H1 (cell line): ENCODE measurements at regions not wholly inside any gene's neighbourhood (a gene's known extent, or its start where the extent isn't known, plus 50 kb on each side); places are given as distances from the start of the nearest gene placed in this dataset.

ENCODE experiments used
- CTCF ChIA-PET: fragments of 300-600 bp; sonication (Branson Sonifier 250); formaldehyde crosslinking; loops from one replicate; lab custom pipeline; 2021; ENCODE audit not compliant: partially characterized antibody; lab: Charles Lee
- POLR2A ChIA-PET: fragments of 300-600 bp; sonication (Branson Sonifier 250); formaldehyde crosslinking; loops from one replicate; lab custom pipeline; 2021; ENCODE audit warnings: inconsistent platforms; ENCODE audit not compliant: partially characterized antibody; lab: Charles Lee
- DNase-seq, 2 experiments: peaks; one replicate each; pipeline versions ENCODE4 v3.0.0 to v3.0.0-alpha.2; 2010 to 2022; ENCODE audit warnings: low spot score in 2 of 2, low read depth in 1 of 2, mixed read lengths in 1 of 2
- FAIRE-seq: peaks from 2 replicates; lab custom pipeline; 2011; peaks lifted over from hg19 to GRCh38; lab: Jason Lieb, UNC
- H2AFZ ChIP-seq: 2 replicates; pipeline ENCODE4 v1.8.1; 2012; ENCODE audit warnings: low read length, inconsistent platforms
- H2AK5ac ChIP-seq: 2 replicates; pipeline ENCODE4 v1.6.1; 2013; ENCODE audit warnings: low read depth, low read length
- H2BK120ac ChIP-seq: replicated peaks from 2 replicates; pipeline ENCODE3; 2013; ENCODE audit warnings: low read depth, low read length, inconsistent platforms
- H2BK12ac ChIP-seq: 2 replicates; pipeline ENCODE4 v1.6.1; 2013; ENCODE audit warnings: low read depth, low read length
- H2BK15ac ChIP-seq: 2 replicates; pipeline ENCODE4 v1.6.1; 2013; ENCODE audit warnings: low read length
- H2BK20ac ChIP-seq: 2 replicates; pipeline ENCODE4 v1.6.1; 2013; ENCODE audit warnings: low read length
- H2BK5ac ChIP-seq: 2 replicates; pipeline ENCODE4 v1.6.1; 2013; ENCODE audit warnings: low read depth, low read length
- H3K14ac ChIP-seq: 2 replicates; pipeline ENCODE4 v1.6.1; 2013; ENCODE audit warnings: inconsistent platforms; ENCODE audit not compliant: insufficient read length
- H3K18ac ChIP-seq: 2 replicates; pipeline ENCODE4 v1.6.1; 2013; ENCODE audit warnings: low read length; ENCODE audit errors: extremely low read depth
- H3K23ac ChIP-seq: 2 replicates; pipeline ENCODE4 v1.6.1; 2013; ENCODE audit warnings: inconsistent platforms; ENCODE audit not compliant: insufficient read length
- H3K23me2 ChIP-seq: 2 replicates; pipeline ENCODE4 v1.6.1; 2013; ENCODE audit warnings: low read depth, low read length
- H3K27ac ChIP-seq: 2 replicates; pipeline ENCODE4 v1.6.1; 2011; ENCODE audit warnings: low read depth, low read length, inconsistent platforms
- H3K27me3 ChIP-seq, 4 experiments: replicated peaks in 1 of 4; 1 replicate in 1 of 4; 2 replicates in 3 of 4; pipeline versions ENCODE4 v1.6.1 to v1.8.1; 2011 to 2013; ENCODE audit warnings: low read length in 3 of 4, mild to moderate bottlenecking in 3 of 4, inconsistent platforms in 2 of 4, mixed read lengths in 2 of 4, moderate library complexity in 1 of 4; ENCODE audit not compliant: control insufficient read depth in 3 of 4, insufficient read depth in 3 of 4; ENCODE audit errors: extremely low read depth in 1 of 4
- H3K36me3 ChIP-seq, 4 experiments: 2 replicates each; pipeline versions ENCODE4 v1.6.1 to v1.8.1; 2011 to 2013; ENCODE audit warnings: mild to moderate bottlenecking in 4 of 4, low read length in 3 of 4, moderate library complexity in 2 of 4, control low read depth in 1 of 4, inconsistent platforms in 1 of 4; ENCODE audit not compliant: insufficient read depth in 4 of 4, control insufficient read depth in 2 of 4
- H3K4ac ChIP-seq: replicated peaks from 2 replicates; pipeline ENCODE3; 2013; ENCODE audit warnings: low read length, low read depth, mixed read lengths, inconsistent platforms; ENCODE audit not compliant: insufficient read length
- H3K4me1 ChIP-seq, 4 experiments: replicated peaks in 1 of 4; 1 replicate in 1 of 4; 2 replicates in 3 of 4; pipeline versions ENCODE4 v1.6.1 to v1.8.1; 2011 to 2013; ENCODE audit warnings: low read length in 3 of 4, inconsistent platforms in 2 of 4, mixed read lengths in 1 of 4; ENCODE audit not compliant: insufficient read depth in 4 of 4, control insufficient read depth in 3 of 4
- H3K4me2 ChIP-seq, 2 experiments: 2 replicates each; pipeline versions ENCODE4 v1.6.1 to v1.8.1; 2011 to 2013; ENCODE audit warnings: low read depth in 2 of 2, low read length in 2 of 2, control low read depth in 1 of 2, inconsistent platforms in 1 of 2, mild to moderate bottlenecking in 1 of 2; ENCODE audit not compliant: insufficient read depth in 1 of 2
- H3K4me3 ChIP-seq, 4 experiments: fragments of 200-600, 300-600 bp in 1 of 4; sonication (generic), shearing (Covaris generic), sonication (Bioruptor Twin) in 1 of 4; 2 replicates each; pipeline versions ENCODE4 v1.5.1 to v1.8.1; 2011 to 2016; ENCODE audit warnings: low read length in 4 of 4, low read depth in 3 of 4, control low read depth in 2 of 4, inconsistent platforms in 2 of 4, mild to moderate bottlenecking in 2 of 4, mixed read lengths in 1 of 4, moderate library complexity in 1 of 4; ENCODE audit not compliant: insufficient read depth in 2 of 4; ENCODE audit errors: extremely low read depth in 1 of 4
- H3K56ac ChIP-seq: replicated peaks from 2 replicates; pipeline ENCODE3; 2013; ENCODE audit warnings: low read depth, mild to moderate bottlenecking, mixed read lengths, low read length, inconsistent platforms; ENCODE audit not compliant: insufficient read length
- H3K79me1 ChIP-seq: 2 replicates; pipeline ENCODE4 v1.6.1; 2013; ENCODE audit warnings: low read depth, low read length, control low read depth
- H3K79me2 ChIP-seq, 2 experiments: 2 replicates each; pipeline versions ENCODE4 v1.6.1 to v1.8.1; 2012 to 2013; ENCODE audit warnings: low read length in 2 of 2, mild to moderate bottlenecking in 2 of 2, inconsistent platforms in 1 of 2; ENCODE audit not compliant: insufficient read depth in 2 of 2, control insufficient read depth in 1 of 2
- H3K9ac ChIP-seq, 4 experiments: replicated peaks in 1 of 4; 1 replicate in 1 of 4; 2 replicates in 3 of 4; pipeline versions ENCODE4 v1.6.1 to v1.8.1; 2011 to 2013; ENCODE audit warnings: low read depth in 3 of 4, low read length in 3 of 4, control low read depth in 2 of 4, mild to moderate bottlenecking in 2 of 4, moderate library complexity in 2 of 4, inconsistent platforms in 1 of 4; ENCODE audit errors: extremely low read depth in 1 of 4
- H3K9me3 ChIP-seq, 2 experiments: 2 replicates each; pipeline versions ENCODE4 v1.6.1 to v1.8.1; 2012 to 2013; ENCODE audit warnings: mild to moderate bottlenecking in 2 of 2, moderate library complexity in 2 of 2, control low read depth in 1 of 2, inconsistent platforms in 1 of 2, low read depth in 1 of 2, low read length in 1 of 2, mixed read lengths in 1 of 2; ENCODE audit not compliant: insufficient read depth in 2 of 2
- H4K20me1 ChIP-seq, 2 experiments: replicated peaks in 1 of 2; 2 replicates each; pipeline versions ENCODE3 to v1.8.1; 2011 to 2013; ENCODE audit warnings: inconsistent platforms in 2 of 2, low read length in 2 of 2, mild to moderate bottlenecking in 1 of 2; ENCODE audit not compliant: insufficient read depth in 2 of 2, control insufficient read depth in 1 of 2
- H4K5ac ChIP-seq: 2 replicates; pipeline ENCODE4 v1.6.1; 2013; ENCODE audit warnings: low read length, low read depth, mixed read lengths, inconsistent platforms; ENCODE audit not compliant: insufficient read length
- H4K8ac ChIP-seq: 2 replicates; pipeline ENCODE4 v1.8.0; 2013; ENCODE audit warnings: mild to moderate bottlenecking, moderate library complexity, low read length, inconsistent platforms; ENCODE audit not compliant: insufficient read depth; ENCODE audit errors: extremely low read depth
- H4K91ac ChIP-seq: replicated peaks from 2 replicates; pipeline ENCODE3; 2013; ENCODE audit warnings: low read length, mixed read lengths, inconsistent platforms; ENCODE audit not compliant: insufficient read length
- CHD1 ChIP-seq: IDR thresholded peaks from 2 replicates; pipeline ENCODE4 v1.6.1; 2012; ENCODE audit warnings: low read depth, low read length, improper control_type of control experiment
- FOSL1 ChIP-seq: IDR thresholded peaks from 2 replicates; pipeline ENCODE4 v1.6.1; 2011; ENCODE audit warnings: mild to moderate bottlenecking, low read depth, low read length, moderate library complexity; ENCODE audit not compliant: insufficient read depth
- GABPA ChIP-seq: IDR thresholded peaks from 2 replicates; pipeline ENCODE4 v1.6.1; 2011; ENCODE audit warnings: mild to moderate bottlenecking, low read length, moderate library complexity, borderline replicate concordance; ENCODE audit not compliant: insufficient read depth
- HDAC6 ChIP-seq: IDR thresholded peaks from one replicate; pipeline ENCODE4 v1.7.1; 2012; ENCODE audit warnings: low read depth, mild to moderate bottlenecking, inconsistent platforms, low read length, moderate library complexity
- JUND ChIP-seq: IDR thresholded peaks from 2 replicates; pipeline ENCODE4 v1.6.1; 2011; ENCODE audit warnings: mild to moderate bottlenecking, improper control_type of control experiment, low read length
- KDM4A ChIP-seq: IDR thresholded peaks from one replicate; pipeline ENCODE4 v1.7.1; 2012; ENCODE audit warnings: low read depth, mild to moderate bottlenecking, moderate library complexity, low read length, inconsistent platforms; ENCODE audit not compliant: severe bottlenecking
- KDM5A ChIP-seq: fragments of 200-600 bp; IDR thresholded peaks from 2 replicates; pipeline ENCODE4 v1.7.1; 2012; ENCODE audit warnings: mild to moderate bottlenecking, low read length, inconsistent platforms, mixed read lengths
- NRF1 ChIP-seq: IDR thresholded peaks from 2 replicates; pipeline ENCODE4 v1.6.1; 2011; ENCODE audit warnings: mild to moderate bottlenecking, low read depth, low read length, improper control_type of control experiment
- POLR2AphosphoS5 ChIP-seq: IDR thresholded peaks from 2 replicates; pipeline ENCODE4 v1.6.1; 2011; ENCODE audit warnings: low read depth, low read length
- RNF2 ChIP-seq: fragments of 200-900, 300-1000 bp; sonication (generic); IDR thresholded peaks from 2 replicates; pipeline ENCODE4 v1.7.1; 2016; ENCODE audit warnings: borderline replicate concordance, low read depth, mild to moderate bottlenecking, antibody characterized with exemption, low read length; ENCODE audit not compliant: poor library complexity, severe bottlenecking; ENCODE audit errors: missing control alignments
- SAP30 ChIP-seq: fragments of 300-600 bp; sonication (generic); IDR thresholded peaks from 2 replicates; pipeline ENCODE4 v1.7.1; 2012; ENCODE audit warnings: low read length, moderate library complexity, mild to moderate bottlenecking, inconsistent platforms; ENCODE audit not compliant: insufficient read depth, insufficient replicate concordance
- SP2 ChIP-seq: IDR thresholded peaks from 2 replicates; pipeline ENCODE4 v1.6.1; 2012; ENCODE audit warnings: mild to moderate bottlenecking, low read length, inconsistent platforms
- SRF ChIP-seq: IDR thresholded peaks from 2 replicates; pipeline ENCODE4 v1.6.1; 2011; ENCODE audit warnings: mild to moderate bottlenecking, low read depth, low read length, moderate library complexity
- TAF1 ChIP-seq: IDR thresholded peaks from 2 replicates; pipeline ENCODE4 v1.6.1; 2011; ENCODE audit warnings: mild to moderate bottlenecking, low read depth, low read length
- TEAD4 ChIP-seq: IDR thresholded peaks from 2 replicates; pipeline ENCODE4 v1.6.1; 2012; ENCODE audit warnings: low read depth, low read length, inconsistent platforms, mixed read lengths
- YY1 ChIP-seq: IDR thresholded peaks from 2 replicates; pipeline ENCODE4 v1.6.1; 2011; ENCODE audit warnings: low read depth, mild to moderate bottlenecking, low read length
- WGBS, 2 experiments: shearing (Covaris generic) in 1 of 2; methylation state at CpG; one replicate each; pipeline versions ENCODE4 v1.1.6 to v1.1.7; 2013 to 2015; ENCODE audit warnings: low lambda C conversion rate in 2 of 2, mixed read lengths in 2 of 2, inconsistent platforms in 1 of 2, low coverage in 1 of 2, missing lambda C conversion rate in 1 of 2; ENCODE audit not compliant: insufficient replicate concordance in 2 of 2, insufficient coverage in 1 of 2, insufficient read length in 1 of 2; ENCODE audit errors: extremely low coverage in 1 of 2, missing lambda C conversion rate in 1 of 2; 5-methylcytosine and 5-hydroxymethylcytosine counted together

GRCh38 chr10:121101561-121101960 is 250.4 kb downstream of the WDR11 start:
- H3K36me3 ChIP-seq = no peaks in the 10 kb centered on the region
- H2AK5ac ChIP-seq = no peak overlapping the region
- no peak overlapping the region for H2BK20ac ChIP-seq
- H2BK5ac ChIP-seq = no peak overlapping the region
- WGBS, 2 experiments = 93% methylated on average over 4 of the region's 4 CpGs; no CpG with 5 or more reads in 1 of the 2 experiments
- H3K27ac ChIP-seq = no peak overlapping the region
- H3K23me2 ChIP-seq = no peaks in the 10 kb centered on the region
- no peak overlapping the region for H3K56ac ChIP-seq
- no peak for FAIRE-seq
- H3K4me1 ChIP-seq = peaks cover 2 to 10% (median 7%) of the 10 kb centered on the region in 4 experiments; a peak in 4 of 7 replicates
- no peak overlapping the region for H3K9ac ChIP-seq
- H3K79me1 ChIP-seq = no peaks in the 10 kb centered on the region
- no peak overlapping the region for H4K5ac ChIP-seq
- no peaks in the 10 kb centered on the region; a peak in 1 of 7 replicates for H3K27me3 ChIP-seq
- no peaks in the 10 kb centered on the region for H3K79me2 ChIP-seq
- H3K9me3 ChIP-seq = no peaks in the 10 kb centered on the region
- H4K20me1 ChIP-seq = no peaks in the 10 kb centered on the region
- no peak overlapping the region for H3K4me3 ChIP-seq
- ChIA-PET CTCF (interaction anchor here (0.6 kb wide), 1 partner anchor 695 kb away, joined by 3 read pairs; no protein-coding TSS in a partner anchor), POLR2A (no interaction called here)
- H3K4me2 ChIP-seq = no peak overlapping the region
- H2BK120ac ChIP-seq = no peak overlapping the region
- no peak overlapping the region for H4K91ac ChIP-seq
- H3K4ac ChIP-seq = no peak overlapping the region
- no peak overlapping the region for H4K8ac ChIP-seq
- H2BK12ac ChIP-seq = no peak overlapping the region
- no peak overlapping the region for H3K18ac ChIP-seq
- H3K14ac ChIP-seq = no peak overlapping the region
- H3K23ac ChIP-seq = no peak overlapping the region
- H2AFZ ChIP-seq = no peak overlapping the region
- DNase-seq = no peak
- H2BK15ac ChIP-seq = no peak overlapping the region
- TF ChIP-seq CHD1 (no peak), JUND (no peak), SRF (no peak), RNF2 (no peak), TEAD4 (no peak), FOSL1 (no peak), KDM5A (no peak), YY1 (no peak), SP2 (no peak), TAF1 (no peak), KDM4A (no peak), SAP30 (no peak), GABPA (no peak), POLR2AphosphoS5 (no peak), HDAC6 (no peak), NRF1 (no peak)
